ENCODE measurements at regions not wholly inside any gene's neighbourhood (a gene's known extent, or its start where the extent isn't known, plus 50 kb on each side); places are given as distances from the start of the nearest gene placed in this dataset.

DNA sequence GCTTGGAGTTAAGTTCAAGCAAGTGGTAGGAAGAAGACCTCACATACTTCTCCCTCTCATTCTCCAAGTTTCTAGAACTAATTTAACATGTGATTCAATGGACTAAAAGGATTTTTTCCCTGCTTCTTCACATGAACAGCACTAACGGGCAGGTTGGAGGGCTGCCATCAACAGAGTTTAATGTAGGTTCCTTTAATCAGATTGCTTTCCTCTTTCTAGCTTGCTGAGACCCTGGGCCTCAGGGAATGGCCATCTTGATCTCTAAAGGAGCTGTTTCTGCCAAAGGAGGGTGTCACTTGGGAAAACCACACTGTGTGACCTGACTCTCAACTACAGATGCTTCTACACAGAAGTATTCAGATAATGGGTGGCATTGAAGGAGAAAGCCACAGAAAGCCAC is 223.3 kb downstream of the PIK3R1 start:
- ATAC-seq: no peak
- TF ChIP-seq BACH2 (CRISPR knock-in tag; IDR thresholded peaks at IDR 0.05; ENCODE audit: borderline replicate concordance) (no peak), TCF4 (CRISPR knock-in tag; IDR thresholded peaks at IDR 0.05; ENCODE audit: borderline replicate concordance) (no peak), ESRRG (CRISPR knock-in tag; IDR thresholded peaks at IDR 0.05) (no peak), OSR1 (CRISPR knock-in tag; IDR thresholded peaks at IDR 0.05) (no peak), SNAI2 (CRISPR knock-in tag; IDR thresholded peaks at IDR 0.05) (no peak), ARNTL (CRISPR knock-in tag; IDR thresholded peaks at IDR 0.05; ENCODE audit: borderline replicate concordance, low read depth) (no peak), CSDC2 (CRISPR knock-in tag; IDR thresholded peaks at IDR 0.05) (no peak), ZNF565 (CRISPR knock-in tag; conservative IDR thresholded peaks at IDR 0.05; ENCODE audit: low read depth) (no peak), ZNF70 (CRISPR knock-in tag; IDR thresholded peaks at IDR 0.05) (no peak), ZC3H10 (CRISPR knock-in tag; IDR thresholded peaks at IDR 0.05) (no peak), GLIS3 (CRISPR knock-in tag; IDR thresholded peaks at IDR 0.05) (no peak), TOX (CRISPR knock-in tag; IDR thresholded peaks at IDR 0.05; ENCODE audit: borderline replicate concordance) (no peak), RARB (CRISPR knock-in tag; IDR thresholded peaks at IDR 0.05) (no peak), ZFP3 (CRISPR knock-in tag; IDR thresholded peaks at IDR 0.05) (no peak)
- TF ChIP-seq, protein P1, sequence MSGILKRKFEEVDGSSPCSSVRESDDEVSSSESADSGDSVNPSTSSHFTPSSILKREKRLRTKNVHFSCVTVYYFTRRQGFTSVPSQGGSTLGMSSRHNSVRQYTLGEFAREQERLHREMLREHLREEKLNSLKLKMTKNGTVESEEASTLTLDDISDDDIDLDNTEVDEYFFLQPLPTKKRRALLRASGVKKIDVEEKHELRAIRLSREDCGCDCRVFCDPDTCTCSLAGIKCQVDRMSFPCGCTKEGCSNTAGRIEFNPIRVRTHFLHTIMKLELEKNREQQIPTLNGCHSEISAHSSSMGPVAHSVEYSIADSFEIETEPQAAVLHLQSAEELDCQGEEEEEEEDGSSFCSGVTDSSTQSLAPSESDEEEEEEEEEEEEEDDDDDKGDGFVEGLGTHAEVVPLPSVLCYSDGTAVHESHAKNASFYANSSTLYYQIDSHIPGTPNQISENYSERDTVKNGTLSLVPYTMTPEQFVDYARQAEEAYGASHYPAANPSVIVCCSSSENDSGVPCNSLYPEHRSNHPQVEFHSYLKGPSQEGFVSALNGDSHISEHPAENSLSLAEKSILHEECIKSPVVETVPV (CRISPR knock-in tag; IDR thresholded peaks at IDR 0.05): no peak
- TF ChIP-seq, protein P2, sequence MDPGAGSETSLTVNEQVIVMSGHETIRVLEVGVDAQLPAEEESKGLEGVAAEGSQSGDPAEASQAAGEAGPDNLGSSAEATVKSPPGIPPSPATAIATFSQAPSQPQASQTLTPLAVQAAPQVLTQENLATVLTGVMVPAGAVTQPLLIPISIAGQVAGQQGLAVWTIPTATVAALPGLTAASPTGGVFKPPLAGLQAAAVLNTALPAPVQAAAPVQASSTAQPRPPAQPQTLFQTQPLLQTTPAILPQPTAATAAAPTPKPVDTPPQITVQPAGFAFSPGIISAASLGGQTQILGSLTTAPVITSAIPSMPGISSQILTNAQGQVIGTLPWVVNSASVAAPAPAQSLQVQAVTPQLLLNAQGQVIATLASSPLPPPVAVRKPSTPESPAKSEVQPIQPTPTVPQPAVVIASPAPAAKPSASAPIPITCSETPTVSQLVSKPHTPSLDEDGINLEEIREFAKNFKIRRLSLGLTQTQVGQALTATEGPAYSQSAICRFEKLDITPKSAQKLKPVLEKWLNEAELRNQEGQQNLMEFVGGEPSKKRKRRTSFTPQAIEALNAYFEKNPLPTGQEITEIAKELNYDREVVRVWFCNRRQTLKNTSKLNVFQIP (CRISPR knock-in tag; IDR thresholded peaks at IDR 0.05; ENCODE audit: borderline replicate concordance, low read depth): no peak
- TF ChIP-seq, protein P3, sequence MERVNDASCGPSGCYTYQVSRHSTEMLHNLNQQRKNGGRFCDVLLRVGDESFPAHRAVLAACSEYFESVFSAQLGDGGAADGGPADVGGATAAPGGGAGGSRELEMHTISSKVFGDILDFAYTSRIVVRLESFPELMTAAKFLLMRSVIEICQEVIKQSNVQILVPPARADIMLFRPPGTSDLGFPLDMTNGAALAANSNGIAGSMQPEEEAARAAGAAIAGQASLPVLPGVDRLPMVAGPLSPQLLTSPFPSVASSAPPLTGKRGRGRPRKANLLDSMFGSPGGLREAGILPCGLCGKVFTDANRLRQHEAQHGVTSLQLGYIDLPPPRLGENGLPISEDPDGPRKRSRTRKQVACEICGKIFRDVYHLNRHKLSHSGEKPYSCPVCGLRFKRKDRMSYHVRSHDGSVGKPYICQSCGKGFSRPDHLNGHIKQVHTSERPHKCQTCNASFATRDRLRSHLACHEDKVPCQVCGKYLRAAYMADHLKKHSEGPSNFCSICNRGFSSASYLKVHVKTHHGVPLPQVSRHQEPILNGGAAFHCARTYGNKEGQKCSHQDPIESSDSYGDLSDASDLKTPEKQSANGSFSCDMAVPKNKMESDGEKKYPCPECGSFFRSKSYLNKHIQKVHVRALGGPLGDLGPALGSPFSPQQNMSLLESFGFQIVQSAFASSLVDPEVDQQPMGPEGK (CRISPR knock-in tag; IDR thresholded peaks at IDR 0.05; ENCODE audit: borderline replicate concordance): no peak

DNA sequence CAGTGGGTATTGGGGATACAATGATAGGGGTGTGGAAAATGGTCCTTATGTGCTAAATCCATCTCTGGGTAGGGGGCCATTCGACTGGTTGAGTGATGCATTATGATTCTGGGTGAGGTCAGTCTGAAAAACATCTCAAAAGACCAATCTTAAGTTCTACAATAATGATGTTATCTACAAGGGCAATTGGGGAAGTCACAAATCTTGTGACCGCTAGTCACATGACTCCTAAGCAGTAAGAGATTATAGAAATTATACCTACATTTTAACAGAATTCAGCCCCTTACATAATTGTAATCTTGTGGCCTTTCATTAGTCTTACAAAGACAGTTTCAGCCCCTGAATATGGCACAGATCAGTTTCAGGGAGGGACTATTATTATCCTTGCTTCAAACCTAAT is 224.7 kb downstream of the PIK3R1 start:
- no peak for ATAC-seq
- TF ChIP-seq BACH2 (CRISPR knock-in tag; IDR thresholded peaks at IDR 0.05; ENCODE audit: borderline replicate concordance) (no peak), GLIS3 (CRISPR knock-in tag; IDR thresholded peaks at IDR 0.05) (no peak), ZFP3 (CRISPR knock-in tag; IDR thresholded peaks at IDR 0.05) (no peak), ZC3H10 (CRISPR knock-in tag; IDR thresholded peaks at IDR 0.05) (no peak), ISL1 (CRISPR knock-in tag; IDR thresholded peaks at IDR 0.05) (no peak), RARB (CRISPR knock-in tag; IDR thresholded peaks at IDR 0.05) (no peak), ESRRG (CRISPR knock-in tag; IDR thresholded peaks at IDR 0.05) (no peak), ZNF565 (CRISPR knock-in tag; conservative IDR thresholded peaks at IDR 0.05; ENCODE audit: low read depth) (no peak), ZNF8 (CRISPR knock-in tag; IDR thresholded peaks at IDR 0.05) (no peak), ZFP30 (CRISPR knock-in tag; IDR thresholded peaks at IDR 0.05) (no peak), TOX (CRISPR knock-in tag; IDR thresholded peaks at IDR 0.05; ENCODE audit: borderline replicate concordance) (no peak), OSR1 (CRISPR knock-in tag; IDR thresholded peaks at IDR 0.05) (no peak), ARNTL (CRISPR knock-in tag; IDR thresholded peaks at IDR 0.05; ENCODE audit: borderline replicate concordance, low read depth) (no peak)
- TF ChIP-seq, protein P2 (CRISPR knock-in tag; IDR thresholded peaks at IDR 0.05; ENCODE audit: borderline replicate concordance, low read depth): no peak
- TF ChIP-seq, protein P4, sequence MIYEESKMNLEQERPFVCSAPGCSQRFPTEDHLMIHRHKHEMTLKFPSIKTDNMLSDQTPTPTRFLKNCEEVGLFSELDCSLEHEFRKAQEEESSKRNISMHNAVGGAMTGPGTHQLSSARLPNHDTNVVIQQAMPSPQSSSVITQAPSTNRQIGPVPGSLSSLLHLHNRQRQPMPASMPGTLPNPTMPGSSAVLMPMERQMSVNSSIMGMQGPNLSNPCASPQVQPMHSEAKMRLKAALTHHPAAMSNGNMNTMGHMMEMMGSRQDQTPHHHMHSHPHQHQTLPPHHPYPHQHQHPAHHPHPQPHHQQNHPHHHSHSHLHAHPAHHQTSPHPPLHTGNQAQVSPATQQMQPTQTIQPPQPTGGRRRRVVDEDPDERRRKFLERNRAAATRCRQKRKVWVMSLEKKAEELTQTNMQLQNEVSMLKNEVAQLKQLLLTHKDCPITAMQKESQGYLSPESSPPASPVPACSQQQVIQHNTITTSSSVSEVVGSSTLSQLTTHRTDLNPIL (CRISPR knock-in tag; IDR thresholded peaks at IDR 0.05; ENCODE audit: low read depth): no peak
- TF ChIP-seq, protein P3 (CRISPR knock-in tag; IDR thresholded peaks at IDR 0.05; ENCODE audit: borderline replicate concordance): no peak
- TF ChIP-seq, protein P5, sequence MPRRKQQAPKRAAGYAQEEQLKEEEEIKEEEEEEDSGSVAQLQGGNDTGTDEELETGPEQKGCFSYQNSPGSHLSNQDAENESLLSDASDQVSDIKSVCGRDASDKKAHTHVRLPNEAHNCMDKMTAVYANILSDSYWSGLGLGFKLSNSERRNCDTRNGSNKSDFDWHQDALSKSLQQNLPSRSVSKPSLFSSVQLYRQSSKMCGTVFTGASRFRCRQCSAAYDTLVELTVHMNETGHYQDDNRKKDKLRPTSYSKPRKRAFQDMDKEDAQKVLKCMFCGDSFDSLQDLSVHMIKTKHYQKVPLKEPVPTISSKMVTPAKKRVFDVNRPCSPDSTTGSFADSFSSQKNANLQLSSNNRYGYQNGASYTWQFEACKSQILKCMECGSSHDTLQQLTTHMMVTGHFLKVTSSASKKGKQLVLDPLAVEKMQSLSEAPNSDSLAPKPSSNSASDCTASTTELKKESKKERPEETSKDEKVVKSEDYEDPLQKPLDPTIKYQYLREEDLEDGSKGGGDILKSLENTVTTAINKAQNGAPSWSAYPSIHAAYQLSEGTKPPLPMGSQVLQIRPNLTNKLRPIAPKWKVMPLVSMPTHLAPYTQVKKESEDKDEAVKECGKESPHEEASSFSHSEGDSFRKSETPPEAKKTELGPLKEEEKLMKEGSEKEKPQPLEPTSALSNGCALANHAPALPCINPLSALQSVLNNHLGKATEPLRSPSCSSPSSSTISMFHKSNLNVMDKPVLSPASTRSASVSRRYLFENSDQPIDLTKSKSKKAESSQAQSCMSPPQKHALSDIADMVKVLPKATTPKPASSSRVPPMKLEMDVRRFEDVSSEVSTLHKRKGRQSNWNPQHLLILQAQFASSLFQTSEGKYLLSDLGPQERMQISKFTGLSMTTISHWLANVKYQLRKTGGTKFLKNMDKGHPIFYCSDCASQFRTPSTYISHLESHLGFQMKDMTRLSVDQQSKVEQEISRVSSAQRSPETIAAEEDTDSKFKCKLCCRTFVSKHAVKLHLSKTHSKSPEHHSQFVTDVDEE (CRISPR knock-in tag; IDR thresholded peaks at IDR 0.05): no peak

Data from SK-N-SH treated with all-trans-retinoic acid at 6 μM for 48 hours (cell line).